A673 (cell line): ENCODE measurements at regions not wholly inside any gene's neighbourhood (a gene's known extent, or its start where the extent isn't known, plus 50 kb on each side); places are given as distances from the start of the nearest gene placed in this dataset.

Experiments
- BruUV-seq: library from RNA; stranded (reverse); fragments of 400-500 nt; replicated peaks from 2 replicates; lab custom pipeline; 2021; lab: Mats Ljungman, UMichigan
- CTCF ChIA-PET: fragments of 300-600 bp; sonication (Branson Sonifier 250); formaldehyde crosslinking; loops from one replicate; lab custom pipeline; 2022; ENCODE audit warnings: antibody characterized with exemption; lab: Charles Lee
- POLR2A ChIA-PET: fragments of 300-600 bp; sonication (Branson Sonifier 250); formaldehyde crosslinking; loops from one replicate; lab custom pipeline; 2022; ENCODE audit warnings: antibody characterized with exemption; ENCODE audit not compliant: low non-redundant PET; lab: Charles Lee
- DNase-seq: peaks from one replicate; pipeline ENCODE4 v3.0.0-alpha.2; 2015; ENCODE audit warnings: low spot score
- H3K27ac ChIP-seq: fragments of 200-600 bp; sonication (generic); 2 replicates; pipeline ENCODE4 v1.5.1; 2016; ENCODE audit warnings: mixed run types, low read depth, mild to moderate bottlenecking, mixed read lengths, antibody characterized with exemption, low read length; ENCODE audit not compliant: poor library complexity, severe bottlenecking
- H3K27me3 ChIP-seq: fragments of 200-600 bp; sonication (generic); replicated peaks from 2 replicates; pipeline ENCODE4 v1.6.1; 2017; ENCODE audit warnings: mixed run types, low read depth, mild to moderate bottlenecking, mixed read lengths, antibody characterized with exemption, low read length; ENCODE audit not compliant: insufficient read depth, poor library complexity
- H3K36me3 ChIP-seq: fragments of 200-600 bp; sonication (generic); 2 replicates; pipeline ENCODE4 v1.6.1; 2016; ENCODE audit warnings: mixed run types, mild to moderate bottlenecking, mixed read lengths, antibody characterized with exemption, low read length; ENCODE audit not compliant: insufficient read depth, poor library complexity, severe bottlenecking
- H3K4me1 ChIP-seq: fragments of 200-600 bp; sonication (generic); 2 replicates; pipeline ENCODE4 v1.6.1; 2017; ENCODE audit warnings: mixed run types, mild to moderate bottlenecking, mixed read lengths, antibody characterized with exemption, low read length; ENCODE audit not compliant: insufficient read depth, poor library complexity, severe bottlenecking
- H3K4me3 ChIP-seq: fragments of 200-600 bp; sonication (generic); 2 replicates; pipeline ENCODE4 v1.5.1; 2016; ENCODE audit warnings: low read depth, mixed run types, mild to moderate bottlenecking, mixed read lengths, low read length; ENCODE audit not compliant: poor library complexity, severe bottlenecking
- H3K9me3 ChIP-seq: fragments of 200-600 bp; sonication (generic); 2 replicates; pipeline ENCODE4 v1.6.1; 2016; ENCODE audit warnings: mixed run types, low read depth, mild to moderate bottlenecking, mixed read lengths, antibody characterized with exemption, low read length; ENCODE audit not compliant: poor library complexity, severe bottlenecking
- EZH2 ChIP-seq: fragments of 200-600 bp; sonication (generic); IDR thresholded peaks from 2 replicates; pipeline ENCODE4 v1.6.1; 2017; ENCODE audit warnings: borderline replicate concordance, low read depth, mild to moderate bottlenecking, mixed read lengths, antibody characterized with exemption, low read length; ENCODE audit not compliant: poor library complexity, severe bottlenecking
- intact Hi-C: fragments of 100-400 bp; cut with micrococcal nuclease; formaldehyde crosslinking; loops from one replicate; pipeline ENCODE4 v1.10.0; 2022; ENCODE audit not compliant: unreplicated experiment
- TF ChIP-seq, protein P1 (sequence below): fragments of 300-800, 200-600 bp; sonication (generic); conservative IDR thresholded peaks from 2 replicates; pipeline ENCODE4 v1.5.1; 2017; ENCODE audit warnings: low read depth, mild to moderate bottlenecking, antibody characterized with exemption, low read length, moderate library complexity, mixed read lengths

DNA sequence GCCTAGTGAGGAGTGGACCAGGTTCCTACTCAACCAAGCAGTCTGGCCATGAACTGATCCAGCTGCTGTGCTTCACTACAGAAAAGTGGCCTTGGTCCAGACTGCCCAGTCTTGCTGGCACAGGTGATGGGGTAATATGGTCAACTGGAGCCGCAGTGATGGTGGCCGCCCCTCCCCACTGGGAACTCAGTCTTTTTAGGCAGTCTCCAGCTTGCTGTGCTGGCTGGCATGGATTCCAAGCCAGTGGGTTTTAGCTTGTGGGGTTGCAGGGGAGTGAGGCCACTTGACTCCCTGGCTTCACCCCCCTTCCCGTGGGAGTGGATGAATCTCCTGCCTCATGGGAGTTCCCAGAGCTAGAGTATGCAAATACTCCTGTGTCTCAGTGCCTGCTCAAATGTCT, 52.7 kb upstream of the CDK6 start:
- H3K27me3 ChIP-seq, result peaks cover 10% of the 10 kb centered on the region
- no TSS peak for BruUV-seq
- no peaks in the 10 kb centered on the region for H3K36me3 ChIP-seq
- H3K9me3 ChIP-seq, result no peaks in the 10 kb centered on the region
- H3K4me1 ChIP-seq, result no peaks in the 10 kb centered on the region
- TF ChIP-seq EZH2, result no peak
- TF ChIP-seq, protein P1, sequence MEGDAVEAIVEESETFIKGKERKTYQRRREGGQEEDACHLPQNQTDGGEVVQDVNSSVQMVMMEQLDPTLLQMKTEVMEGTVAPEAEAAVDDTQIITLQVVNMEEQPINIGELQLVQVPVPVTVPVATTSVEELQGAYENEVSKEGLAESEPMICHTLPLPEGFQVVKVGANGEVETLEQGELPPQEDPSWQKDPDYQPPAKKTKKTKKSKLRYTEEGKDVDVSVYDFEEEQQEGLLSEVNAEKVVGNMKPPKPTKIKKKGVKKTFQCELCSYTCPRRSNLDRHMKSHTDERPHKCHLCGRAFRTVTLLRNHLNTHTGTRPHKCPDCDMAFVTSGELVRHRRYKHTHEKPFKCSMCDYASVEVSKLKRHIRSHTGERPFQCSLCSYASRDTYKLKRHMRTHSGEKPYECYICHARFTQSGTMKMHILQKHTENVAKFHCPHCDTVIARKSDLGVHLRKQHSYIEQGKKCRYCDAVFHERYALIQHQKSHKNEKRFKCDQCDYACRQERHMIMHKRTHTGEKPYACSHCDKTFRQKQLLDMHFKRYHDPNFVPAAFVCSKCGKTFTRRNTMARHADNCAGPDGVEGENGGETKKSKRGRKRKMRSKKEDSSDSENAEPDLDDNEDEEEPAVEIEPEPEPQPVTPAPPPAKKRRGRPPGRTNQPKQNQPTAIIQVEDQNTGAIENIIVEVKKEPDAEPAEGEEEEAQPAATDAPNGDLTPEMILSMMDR, result no peak
- ChIA-PET CTCF (no interaction called here), POLR2A (no interaction called here)
- H3K27ac ChIP-seq, result no peak overlapping the region
- DNase-seq, result no peak
- intact Hi-C loops, result no loop called here
- H3K4me3 ChIP-seq, result no peak overlapping the region
